IPS DF 4.7 (cell line): ENCODE measurements at regions not wholly inside any gene's neighbourhood (a gene's known extent, or its start where the extent isn't known, plus 50 kb on each side); places are given as distances from the start of the nearest gene placed in this dataset.
"Not testable (repeated sequence)": the region's sequence is repeated elsewhere in the genome, so short reads cannot be mapped to it uniquely, and the experiment has no call there.

ENCODE experiments used
- DNase-seq: peaks from one replicate; pipeline ENCODE4 v3.0.0-alpha.2; 2013; ENCODE audit warnings: low spot score; ENCODE audit errors: extremely low read depth

GRCh38 chr4:103998756-103999155 is 279.0 kb upstream of the TACR3 start:
- no peak for DNase-seq

GRCh38 chr4:103996637-103997036 is 276.9 kb upstream of the TACR3 start:
- DNase-seq: no peak

- no peak for DNase-seq
Observed at GRCh38 chr4:103996064-103996463, 276.3 kb upstream of the TACR3 start.

- no peak for DNase-seq
Observed at GRCh38 chr4:103994059-103994458, 274.3 kb upstream of the TACR3 start.

GRCh38 chr4:103982454-103982853 is 262.7 kb upstream of the TACR3 start:
- no peak for DNase-seq

GRCh38 chr4:103948244-103949018 is 228.6 kb upstream of the TACR3 start:
- no peak for DNase-seq

GRCh38 chr4:103947617-103948016 is 227.8 kb upstream of the TACR3 start:
- no peak for DNase-seq

GRCh38 chr4:103946621-103947268 is 227.0 kb upstream of the TACR3 start:
- DNase-seq: not testable (repeated sequence)

GRCh38 chr4:103938488-103938887 is 218.7 kb upstream of the TACR3 start:
- DNase-seq: no peak

GRCh38 chr4:103936653-103937145 is 216.9 kb upstream of the TACR3 start:
- no peak for DNase-seq

GRCh38 chr4:103934178-103934789 is 214.5 kb upstream of the TACR3 start:
- no peak for DNase-seq

- no peak for DNase-seq
Observed at GRCh38 chr4:103928370-103928769, 208.6 kb upstream of the TACR3 start.

- DNase-seq: no peak
Observed at GRCh38 chr4:103923551-103923950, 203.8 kb upstream of the TACR3 start.

GRCh38 chr4:103918214-103918613 is 198.4 kb upstream of the TACR3 start:
- DNase-seq: no peak

- DNase-seq: peak; percentile 14
Observed at GRCh38 chr4:103915224-103915869, 195.6 kb upstream of the TACR3 start.

GRCh38 chr4:103907414-103907813 is 187.6 kb upstream of the TACR3 start:
- no peak for DNase-seq

GRCh38 chr4:103904123-103904522 is 184.3 kb upstream of the TACR3 start:
- no peak for DNase-seq

- DNase-seq: no peak
Observed at GRCh38 chr4:103902730-103903129, 182.9 kb upstream of the TACR3 start.

- DNase-seq: no peak
Observed at GRCh38 chr4:103895876-103896465, 176.2 kb upstream of the TACR3 start.

- DNase-seq: no peak
Observed at GRCh38 chr4:103892586-103892985, 172.8 kb upstream of the TACR3 start.

GRCh38 chr4:103887191-103887590 is 167.4 kb upstream of the TACR3 start:
- DNase-seq: no peak
